HG03097 (cell line): ENCODE measurements at regions not wholly inside any gene's neighbourhood (a gene's known extent, or its start where the extent isn't known, plus 50 kb on each side); places are given as distances from the start of the nearest gene placed in this dataset.
"Not testable (repeated sequence)": the region's sequence is repeated elsewhere in the genome, so short reads cannot be mapped to it uniquely, and the experiment has no call there.

Experiments used
- ATAC-seq: cut with Tn5 transposase; IDR thresholded peaks from one replicate; pipeline ENCODE4 v1.9.1; 2021; ENCODE audit not compliant: unreplicated experiment, low FRiP score

- ATAC-seq = no peak
These were observed 188.0 kb upstream of the SLC16A7 start for GRCh38 chr12:59407799-59408198.

- no peak for ATAC-seq
These were observed 189.8 kb upstream of the SLC16A7 start for GRCh38 chr12:59405992-59406391.

GRCh38 chr12:59404109-59404650, 191.6 kb upstream of the SLC16A7 start:
- ATAC-seq = no peak

- ATAC-seq = peak; percentile 66
These were observed 192.4 kb upstream of the SLC16A7 start for GRCh38 chr12:59403259-59403932.

GRCh38 chr12:59401862-59402261, 194.0 kb upstream of the SLC16A7 start:
- no peak for ATAC-seq

- no peak for ATAC-seq
These were observed 197.7 kb upstream of the SLC16A7 start for GRCh38 chr12:59398164-59398563.

GRCh38 chr12:59396919-59397318, 198.9 kb upstream of the SLC16A7 start:
- ATAC-seq = no peak

- ATAC-seq = no peak
These were observed 199.3 kb upstream of the SLC16A7 start for GRCh38 chr12:59396519-59396918.

GRCh38 chr12:59395310-59395709, 200.5 kb upstream of the SLC16A7 start:
- ATAC-seq = not testable (repeated sequence)

- ATAC-seq = no peak
These were observed 202.3 kb upstream of the SLC16A7 start for GRCh38 chr12:59393506-59393905.

- ATAC-seq = no peak
These were observed 205.8 kb upstream of the SLC16A7 start for GRCh38 chr12:59389968-59390576.

GRCh38 chr12:59388694-59389093, 207.1 kb upstream of the SLC16A7 start:
- ATAC-seq = no peak

- no peak for ATAC-seq
These were observed 207.7 kb upstream of the SLC16A7 start for GRCh38 chr12:59388176-59388575.

GRCh38 chr12:59386236-59386635, 209.6 kb upstream of the SLC16A7 start:
- no peak for ATAC-seq

GRCh38 chr12:59383079-59383822, 212.6 kb upstream of the SLC16A7 start:
- no peak for ATAC-seq

GRCh38 chr12:59382282-59383078, 213.3 kb upstream of the SLC16A7 start:
- no peak for ATAC-seq

- no peak for ATAC-seq
These were observed 214.7 kb upstream of the SLC16A7 start for GRCh38 chr12:59381106-59381505.

- ATAC-seq = no peak
These were observed 220.2 kb upstream of the SLC16A7 start for GRCh38 chr12:59375633-59376032.

GRCh38 chr12:59374783-59375182, 221.0 kb upstream of the SLC16A7 start:
- no peak for ATAC-seq

- no peak for ATAC-seq
These were observed 222.9 kb upstream of the SLC16A7 start for GRCh38 chr12:59372956-59373355.

GRCh38 chr12:59370933-59371332, 224.9 kb upstream of the SLC16A7 start:
- ATAC-seq = no peak
